ENCODE measurements at regions not wholly inside any gene's neighbourhood (a gene's known extent, or its start where the extent isn't known, plus 50 kb on each side); places are given as distances from the start of the nearest gene placed in this dataset.

- no peak for TF ChIP-seq BCLAF1 (IDR thresholded peaks at IDR 0.05)
Measured at GRCh38 chr7:54817152-54817551, 58.1 kb upstream of the SEC61G start (continued).

- in situ Hi-C loops (cut with MboI), result no loop called here
- no peak overlapping the region for H2AFZ ChIP-seq (ENCODE audit: control insufficient read depth, low read depth, low read length)
- BruUV-seq (replicated peaks), result no TSS peak
- H3K27ac ChIP-seq (ENCODE audit: control insufficient read depth, insufficient read depth), result no peak overlapping the region
- H4K20me1 ChIP-seq (ENCODE audit: control insufficient read depth, insufficient read depth), result no peaks in the 10 kb centered on the region
- RAD21 ChIA-PET (ENCODE audit: unreplicated experiment), result interaction anchor here (1.1 kb wide), 1 partner anchor 35 kb away, joined by 4 read pairs; no protein-coding TSS in a partner anchor
- no peaks in the 10 kb centered on the region for H3K36me3 ChIP-seq (ENCODE audit: control insufficient read depth in 2 of 2, insufficient read depth in 2 of 2, low read length in 1 of 2)
- no peaks in the 10 kb centered on the region for H3K27me3 ChIP-seq (replicated peaks in 1 of 2; ENCODE audit: control insufficient read depth in 2 of 2, insufficient read depth in 2 of 2, low read length in 1 of 2)
- H3K79me2 ChIP-seq (ENCODE audit: control insufficient read depth, insufficient read depth, low read length), result no peaks in the 10 kb centered on the region
- WGBS (ENCODE audit: insufficient coverage, insufficient replicate concordance, low lambda C conversion rate, missing lambda C conversion rate), result 25% methylated on average over 5 of the region's 5 CpGs
- SMC1A ChIA-PET (ENCODE audit: uncharacterized antibody, unreplicated experiment), result interaction anchor here (0.7 to 1.6 kb wide), 2 partner anchors 219 to 431 kb away, joined by 3 to 4 read pairs; no protein-coding TSS in a partner anchor
- DNase-seq (ENCODE audit: low read depth, low spot score) (no peak), FAIRE-seq (no peak), ATAC-seq (no peak)
- no peak overlapping the region for H3K4me2 ChIP-seq (ENCODE audit: control insufficient read depth, insufficient read depth)
- intact Hi-C loops (cut with micrococcal nuclease; ENCODE audit: unreplicated experiment), result no loop called here
- CTCF ChIA-PET, result interaction anchor here (1.5 kb wide), 1 partner anchor 15 kb away, joined by 3 read pairs; no protein-coding TSS in a partner anchor
- POLR2A ChIA-PET, result no interaction called here
- TF ChIP-seq NRF1 (conservative IDR thresholded peaks at IDR 0.05; ENCODE audit: low read depth, low read length) (no peak), KDM1A (IDR thresholded peaks at IDR 0.05; ENCODE audit: borderline replicate concordance) (no peak), ETV6 (conservative IDR thresholded peaks at IDR 0.05 in 1 of 2, IDR thresholded peaks at IDR 0.05 in 1 of 2; ENCODE audit: borderline replicate concordance in 1 of 2, low read depth in 1 of 2) (0 out of 4 replicates have a peak, but pooled peaks of 1 of the 2 experiments have one; percentile 13)
- no peaks in the 10 kb centered on the region for H3K9me3 ChIP-seq (replicated peaks; ENCODE audit: control insufficient read depth, insufficient read depth, low read length)
- H3K4me1 ChIP-seq (ENCODE audit: control insufficient read depth, insufficient read depth, low read length), result no peaks in the 10 kb centered on the region
- no peak overlapping the region for H3K4me3 ChIP-seq
- no peak overlapping the region for H3K9ac ChIP-seq (ENCODE audit: control insufficient read depth, insufficient read depth, low read length)
Measured at GRCh38 chr7:54823776-54824175, 64.8 kb upstream of the SEC61G start.
